NT2/D1 (cell line): ENCODE measurements at regions not wholly inside any gene's neighbourhood (a gene's known extent, or its start where the extent isn't known, plus 50 kb on each side); places are given as distances from the start of the nearest gene placed in this dataset.

Experiments
- SUZ12 ChIP-seq: IDR thresholded peaks from 2 replicates; pipeline ENCODE4 v1.6.1; 2011; ENCODE audit not compliant: insufficient read length, insufficient read depth; ENCODE audit errors: extremely low read depth
- ZNF274 ChIP-seq: IDR thresholded peaks from 2 replicates; pipeline ENCODE4 v1.6.1; 2011; ENCODE audit warnings: mild to moderate bottlenecking, low read depth, low read length

DNA sequence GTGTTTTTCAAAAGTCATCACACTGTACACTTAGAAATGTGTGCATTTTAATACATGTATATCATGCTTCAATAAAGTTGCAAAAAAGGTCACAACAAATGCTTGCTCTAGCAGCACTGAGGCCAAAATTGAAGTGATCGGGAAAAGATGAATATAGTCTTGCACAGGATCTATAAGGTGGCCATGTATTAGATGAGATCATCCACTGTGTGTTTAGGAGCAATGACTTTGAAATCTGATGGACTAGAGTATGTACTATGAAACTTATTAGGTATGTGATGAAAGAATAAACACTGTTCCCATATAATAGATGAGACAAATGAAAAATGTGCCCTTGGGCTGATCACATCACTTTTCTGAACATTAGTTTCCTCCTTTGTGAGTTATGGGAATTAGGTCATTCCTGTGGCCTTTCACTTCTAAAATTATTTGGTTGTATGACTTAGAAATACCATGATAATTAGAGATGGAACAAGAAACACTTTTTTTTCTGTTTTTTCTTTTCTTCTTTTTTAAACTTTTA, 984.6 kb downstream of the ADGRL2 start:
- TF ChIP-seq ZNF274 (no peak), SUZ12 (no peak)
